GM18907 (cell line): ENCODE measurements at regions not wholly inside any gene's neighbourhood (a gene's known extent, or its start where the extent isn't known, plus 50 kb on each side); places are given as distances from the start of the nearest gene placed in this dataset.

ENCODE experiments used
- ATAC-seq: cut with Tn5 transposase; IDR thresholded peaks from one replicate; pipeline ENCODE4 v1.9.1; 2021; ENCODE audit warnings: mild to moderate bottlenecking, moderate library complexity; ENCODE audit not compliant: unreplicated experiment

GRCh38 chr7:156234192-156234591, 406.4 kb upstream of the RNF32 start:
- no peak for ATAC-seq

GRCh38 chr7:156232931-156233705, 407.5 kb upstream of the RNF32 start:
- ATAC-seq = no peak

GRCh38 chr7:156230576-156230975, 410.0 kb upstream of the RNF32 start:
- no peak for ATAC-seq

- no peak for ATAC-seq
Observed at GRCh38 chr7:156224833-156225225, 412.6 kb upstream of the SHH start.

GRCh38 chr7:156223935-156224832, 411.9 kb upstream of the SHH start:
- ATAC-seq = no peak

- no peak for ATAC-seq
Observed at GRCh38 chr7:156222611-156223010, 410.3 kb upstream of the SHH start.

- no peak for ATAC-seq
Observed at GRCh38 chr7:156222151-156222550, 409.9 kb upstream of the SHH start.

GRCh38 chr7:156220701-156221100, 408.4 kb upstream of the SHH start:
- ATAC-seq = no peak

GRCh38 chr7:156220078-156220605, 407.9 kb upstream of the SHH start:
- ATAC-seq = no peak

- ATAC-seq = no peak
Observed at GRCh38 chr7:156219307-156220077, 407.2 kb upstream of the SHH start.

GRCh38 chr7:156218544-156219306, 406.5 kb upstream of the SHH start:
- ATAC-seq = no peak

- no peak for ATAC-seq
Observed at GRCh38 chr7:156217803-156218202, 405.5 kb upstream of the SHH start.

- ATAC-seq = no peak
Observed at GRCh38 chr7:156209087-156209486, 396.8 kb upstream of the SHH start.

GRCh38 chr7:156207306-156207705, 395.0 kb upstream of the SHH start:
- no peak for ATAC-seq

- no peak for ATAC-seq
Observed at GRCh38 chr7:156206174-156206573, 393.9 kb upstream of the SHH start.

GRCh38 chr7:156204820-156205219, 392.6 kb upstream of the SHH start:
- no peak for ATAC-seq

- no peak for ATAC-seq
Observed at GRCh38 chr7:156203923-156204322, 391.7 kb upstream of the SHH start.

GRCh38 chr7:156198277-156198676, 386.0 kb upstream of the SHH start:
- ATAC-seq = no peak

GRCh38 chr7:156196649-156197048, 384.4 kb upstream of the SHH start:
- no peak for ATAC-seq

GRCh38 chr7:156195276-156195675, 383.0 kb upstream of the SHH start:
- no peak for ATAC-seq
